GM13977 (cell line): ENCODE measurements at regions not wholly inside any gene's neighbourhood (a gene's known extent, or its start where the extent isn't known, plus 50 kb on each side); places are given as distances from the start of the nearest gene placed in this dataset.

Experiments used
- DNase-seq: peaks from one replicate; pipeline ENCODE4 v3.0.0; 2012; ENCODE audit warnings: low spot score
- in situ Hi-C: fragments of 300-500 bp; cut with MboI; formaldehyde crosslinking; loops from one replicate; pipeline ENCODE4 v1.12.0; 2022; ENCODE audit warnings: low sequenced_read_pairs, low pct_unique_long_range_greater_than_20kb, mixed read lengths, inconsistent platforms; ENCODE audit not compliant: unreplicated experiment
- TF ChIP-seq, protein P1 (sequence below): IDR thresholded peaks from 2 replicates; pipeline ENCODE4 v1.5.1; 2012; ENCODE audit warnings: mild to moderate bottlenecking, control low read depth; ENCODE audit not compliant: insufficient read depth; ENCODE audit errors: extremely low read depth, missing control alignments

DNA sequence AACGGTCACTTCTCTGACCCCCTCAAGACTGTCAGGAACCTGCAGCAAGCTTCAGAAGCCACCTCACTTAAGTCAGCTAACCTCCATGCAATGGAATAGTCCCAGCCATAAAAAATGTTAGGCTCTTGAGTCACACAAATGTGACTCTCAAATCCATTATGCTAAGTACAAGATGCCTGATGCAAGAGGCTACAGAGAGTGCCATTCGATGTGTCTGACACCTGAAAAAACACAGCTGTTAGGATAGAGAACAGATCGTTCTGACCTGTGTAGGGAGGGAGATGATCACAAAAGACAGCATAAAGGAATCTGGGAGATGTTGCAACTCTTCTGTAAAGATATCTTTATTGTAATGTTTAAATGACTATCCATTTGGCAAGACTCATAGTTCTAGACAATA is 712.4 kb downstream of the TBC1D22A start:
- in situ Hi-C loops, result no loop called here
- no peak for DNase-seq
- TF ChIP-seq, protein P1, sequence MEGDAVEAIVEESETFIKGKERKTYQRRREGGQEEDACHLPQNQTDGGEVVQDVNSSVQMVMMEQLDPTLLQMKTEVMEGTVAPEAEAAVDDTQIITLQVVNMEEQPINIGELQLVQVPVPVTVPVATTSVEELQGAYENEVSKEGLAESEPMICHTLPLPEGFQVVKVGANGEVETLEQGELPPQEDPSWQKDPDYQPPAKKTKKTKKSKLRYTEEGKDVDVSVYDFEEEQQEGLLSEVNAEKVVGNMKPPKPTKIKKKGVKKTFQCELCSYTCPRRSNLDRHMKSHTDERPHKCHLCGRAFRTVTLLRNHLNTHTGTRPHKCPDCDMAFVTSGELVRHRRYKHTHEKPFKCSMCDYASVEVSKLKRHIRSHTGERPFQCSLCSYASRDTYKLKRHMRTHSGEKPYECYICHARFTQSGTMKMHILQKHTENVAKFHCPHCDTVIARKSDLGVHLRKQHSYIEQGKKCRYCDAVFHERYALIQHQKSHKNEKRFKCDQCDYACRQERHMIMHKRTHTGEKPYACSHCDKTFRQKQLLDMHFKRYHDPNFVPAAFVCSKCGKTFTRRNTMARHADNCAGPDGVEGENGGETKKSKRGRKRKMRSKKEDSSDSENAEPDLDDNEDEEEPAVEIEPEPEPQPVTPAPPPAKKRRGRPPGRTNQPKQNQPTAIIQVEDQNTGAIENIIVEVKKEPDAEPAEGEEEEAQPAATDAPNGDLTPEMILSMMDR, result no peak

- no peak for DNase-seq
- TF ChIP-seq, protein P1, result no peak
- in situ Hi-C loops, result no loop called here
Observed at GRCh38 chr22:47474464-47474863, 712.0 kb downstream of the TBC1D22A start.

GRCh38 chr22:47472636-47473035 is 710.2 kb downstream of the TBC1D22A start:
- in situ Hi-C loops, result no loop called here
- DNase-seq, result no peak
- TF ChIP-seq, protein P1, result no peak

DNA sequence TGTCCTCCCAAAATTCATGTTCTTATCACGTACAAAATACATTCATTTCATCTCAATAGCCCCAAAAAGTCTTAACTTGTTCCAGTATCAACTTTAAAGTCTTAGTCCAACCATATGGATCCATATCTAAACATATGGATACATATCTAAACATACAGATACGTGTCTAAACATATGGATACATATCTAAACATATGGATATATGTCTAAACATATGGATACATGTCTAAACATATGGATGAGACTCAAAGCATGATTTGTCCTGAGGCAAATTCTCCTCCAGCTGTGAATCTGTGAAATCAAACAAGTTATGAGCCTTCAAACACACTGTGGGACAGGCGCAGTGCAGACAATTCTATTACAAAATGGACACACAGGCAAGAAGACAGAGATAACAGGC is 709.0 kb downstream of the TBC1D22A start:
- DNase-seq, result no peak
- in situ Hi-C loops, result no loop called here
- TF ChIP-seq, protein P1, result no peak

DNA sequence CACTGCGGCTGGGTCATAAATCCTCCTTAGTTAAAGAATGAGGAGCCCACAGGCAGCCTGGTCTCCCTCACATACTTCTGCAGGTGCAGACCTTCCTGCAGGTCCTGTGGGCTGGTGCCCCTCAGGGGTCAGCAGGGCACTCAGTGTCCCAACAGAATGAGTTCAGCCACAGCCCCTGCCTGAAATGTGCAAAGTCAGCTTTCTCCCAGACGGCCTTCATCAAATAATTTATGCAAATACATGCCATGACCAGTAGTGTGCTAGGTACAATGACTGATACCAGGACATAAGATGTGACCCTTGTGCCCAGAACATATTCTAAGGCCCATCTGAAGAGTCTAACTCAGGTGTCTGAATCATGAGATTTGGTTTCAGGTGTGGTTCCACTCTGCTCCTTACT is 703.4 kb downstream of the TBC1D22A start:
- in situ Hi-C loops, result no loop called here

GRCh38 chr22:47465222-47465621 is 702.8 kb downstream of the TBC1D22A start:
- in situ Hi-C loops, result no loop called here
- TF ChIP-seq, protein P1, result no peak
- DNase-seq, result no peak

More for the DNA sequence above, 703.4 kb downstream of the TBC1D22A start:
- DNase-seq, result no peak
- TF ChIP-seq, protein P1, result no peak

DNA sequence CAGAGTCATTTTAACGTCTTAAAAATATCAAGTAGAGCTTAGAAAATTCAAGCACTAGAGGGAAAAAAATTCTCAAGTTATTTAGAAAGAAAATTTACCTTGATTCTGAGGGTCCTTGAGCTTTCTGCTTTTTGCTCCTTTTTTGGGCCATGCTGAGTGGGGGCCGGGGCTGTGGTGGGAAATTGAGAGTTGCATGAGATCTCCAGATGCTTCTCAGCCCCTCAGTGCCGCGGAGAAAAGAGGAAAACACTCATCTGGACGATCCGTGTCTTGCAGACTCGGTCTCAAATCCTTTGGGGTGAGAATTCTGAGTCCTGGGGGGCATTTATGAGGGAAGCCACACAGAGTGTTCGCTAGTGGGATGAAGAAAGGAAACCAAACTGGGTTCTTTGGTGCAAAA is 700.8 kb downstream of the TBC1D22A start:
- in situ Hi-C loops, result no loop called here
- TF ChIP-seq, protein P1, result no peak
- DNase-seq, result no peak
